ENCODE measurements at regions not wholly inside any gene's neighbourhood (a gene's known extent, or its start where the extent isn't known, plus 50 kb on each side); places are given as distances from the start of the nearest gene placed in this dataset.

DNA sequence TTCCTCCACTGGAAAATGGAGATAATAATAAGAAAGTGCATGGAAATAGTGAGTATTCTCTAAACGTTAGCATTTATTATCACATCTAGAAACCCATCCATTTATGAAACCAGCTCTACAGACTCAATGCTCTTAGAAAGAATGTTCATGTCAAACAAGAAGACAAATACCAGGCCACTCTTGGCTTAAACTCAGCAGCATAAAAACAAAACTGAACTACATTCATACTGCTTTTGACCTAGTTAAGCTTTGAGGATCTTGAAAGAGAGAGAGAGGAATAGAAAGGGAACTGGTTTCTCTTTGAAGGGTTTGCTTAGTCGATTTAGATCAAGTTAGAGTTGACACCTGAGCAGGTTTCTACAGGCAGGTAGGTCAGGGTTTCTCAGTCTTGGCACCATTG lies 332.9 kb upstream of the PRKCQ start:
- Histone ChIP-seq H3K36me3 (ENCODE audit: insufficient read depth, low read length) (no peaks in the 10 kb centered on the region), H3K79me2 (ENCODE audit: insufficient read depth, low read length) (no peaks in the 10 kb centered on the region), H3K4me1 (ENCODE audit: insufficient read depth, low read length, severe bottlenecking) (peaks cover 4% of the 10 kb centered on the region), H2AFZ (ENCODE audit: low read length) (no peak overlapping the region), H3K9me2 (ENCODE audit: low read depth, low read length) (no peaks in the 10 kb centered on the region), H3F3A (ENCODE audit: insufficient read depth, low read length) (no peaks in the 10 kb centered on the region), H3K4me3 (ENCODE audit: low read depth, low read length, poor library complexity, severe bottlenecking) (no peak overlapping the region), H3K4me2 (ENCODE audit: low read length) (no peak overlapping the region), H4K20me1 (ENCODE audit: insufficient read depth, low read length) (no peaks in the 10 kb centered on the region), H3K9me3 (ENCODE audit: low read length) (no peaks in the 10 kb centered on the region), H3K27me3 (ENCODE audit: insufficient read depth, low read length) (no peaks in the 10 kb centered on the region; the same call in 1 of the 2 replicates), H3K9ac (ENCODE audit: low read length) (no peak overlapping the region), H3K27ac (ENCODE audit: low read depth, low read length, poor library complexity, severe bottlenecking) (no peak overlapping the region)
- no peak for TF ChIP-seq EZH2 (IDR thresholded peaks at IDR 0.05; ENCODE audit: borderline replicate concordance, low read length)
- no peak for TF ChIP-seq CTCF (IDR thresholded peaks at IDR 0.05; ENCODE audit: low read length)

GRCh38 chr10:6912424-6912823 lies 332.3 kb upstream of the PRKCQ start:
- H3K79me2 ChIP-seq (ENCODE audit: insufficient read depth, low read length) = no peaks in the 10 kb centered on the region
- no peak for TF ChIP-seq EZH2 (IDR thresholded peaks at IDR 0.05; ENCODE audit: borderline replicate concordance, low read length)
- TF ChIP-seq CTCF (IDR thresholded peaks at IDR 0.05; ENCODE audit: low read length) = no peak

DNA sequence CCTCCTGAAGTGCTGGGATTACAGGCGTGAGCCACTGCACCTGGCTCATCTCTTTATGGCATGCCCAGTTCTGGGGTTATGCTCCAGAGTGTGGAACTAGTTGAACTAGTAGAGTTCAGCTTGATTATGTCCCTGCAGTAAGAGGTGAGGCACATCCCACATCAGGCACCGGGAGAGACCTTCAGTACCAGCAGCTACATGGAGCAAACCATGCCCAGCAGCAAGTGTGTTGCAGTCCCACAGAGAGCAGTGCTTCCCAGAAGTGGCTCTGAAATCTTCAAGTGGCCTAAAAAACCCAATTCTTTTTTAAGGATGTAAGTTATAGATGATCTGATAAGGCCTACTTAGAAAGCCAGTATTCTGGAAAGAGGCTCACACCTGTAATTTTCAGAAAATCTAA lies 331.9 kb upstream of the PRKCQ start:
- Histone ChIP-seq H3K79me2 (ENCODE audit: insufficient read depth, low read length) (no peaks in the 10 kb centered on the region), H4K20me1 (ENCODE audit: insufficient read depth, low read length) (no peaks in the 10 kb centered on the region), H3K9me3 (ENCODE audit: low read length) (no peaks in the 10 kb centered on the region), H3K4me2 (ENCODE audit: low read length) (no peak overlapping the region), H3K9ac (ENCODE audit: low read length) (no peak overlapping the region), H3K27ac (ENCODE audit: low read depth, low read length, poor library complexity, severe bottlenecking) (no peak overlapping the region), H3K4me3 (ENCODE audit: low read depth, low read length, poor library complexity, severe bottlenecking) (no peak overlapping the region), H2AFZ (ENCODE audit: low read length) (no peak overlapping the region), H3K9me2 (ENCODE audit: low read depth, low read length) (no peaks in the 10 kb centered on the region), H3F3A (ENCODE audit: insufficient read depth, low read length) (no peaks in the 10 kb centered on the region), H3K36me3 (ENCODE audit: insufficient read depth, low read length) (no peaks in the 10 kb centered on the region), H3K27me3 (ENCODE audit: insufficient read depth, low read length) (no peaks in the 10 kb centered on the region; the same call in 1 of the 2 replicates), H3K4me1 (ENCODE audit: insufficient read depth, low read length, severe bottlenecking) (peaks cover 4% of the 10 kb centered on the region)
- TF ChIP-seq EZH2 (IDR thresholded peaks at IDR 0.05; ENCODE audit: borderline replicate concordance, low read length) = no peak
- TF ChIP-seq CTCF (IDR thresholded peaks at IDR 0.05; ENCODE audit: low read length) = no peak

More at GRCh38 chr10:6912424-6912823, 332.3 kb upstream of the PRKCQ start:
- Histone ChIP-seq H3K27me3 (ENCODE audit: insufficient read depth, low read length) (no peaks in the 10 kb centered on the region; the same call in 1 of the 2 replicates), H3K36me3 (ENCODE audit: insufficient read depth, low read length) (no peaks in the 10 kb centered on the region), H3F3A (ENCODE audit: insufficient read depth, low read length) (no peaks in the 10 kb centered on the region), H4K20me1 (ENCODE audit: insufficient read depth, low read length) (no peaks in the 10 kb centered on the region), H2AFZ (ENCODE audit: low read length) (no peak overlapping the region), H3K9me2 (ENCODE audit: low read depth, low read length) (no peaks in the 10 kb centered on the region), H3K9ac (ENCODE audit: low read length) (no peak overlapping the region), H3K4me3 (ENCODE audit: low read depth, low read length, poor library complexity, severe bottlenecking) (no peak overlapping the region), H3K27ac (ENCODE audit: low read depth, low read length, poor library complexity, severe bottlenecking) (no peak overlapping the region), H3K4me2 (ENCODE audit: low read length) (no peak overlapping the region), H3K9me3 (ENCODE audit: low read length) (no peaks in the 10 kb centered on the region), H3K4me1 (ENCODE audit: insufficient read depth, low read length, severe bottlenecking) (peaks cover 4% of the 10 kb centered on the region)
